ENCODE measurements at regions not wholly inside any gene's neighbourhood (a gene's known extent, or its start where the extent isn't known, plus 50 kb on each side); places are given as distances from the start of the nearest gene placed in this dataset.

- H3K4me1 Mint-ChIP-seq = no peaks in the 10 kb centered on the region
- H3K27me3 Mint-ChIP-seq = no peaks in the 10 kb centered on the region
- H4K20me1 ChIP-seq (ENCODE audit: control insufficient read depth, insufficient read depth, low read length, poor library complexity, severe bottlenecking) = no peaks in the 10 kb centered on the region
- no peak for ATAC-seq (ENCODE audit: low read depth)
- intact Hi-C loops (cut with micrococcal nuclease) = no loop called here
- no peaks in the 10 kb centered on the region for H3K79me2 ChIP-seq (ENCODE audit: control insufficient read depth, insufficient read depth, low read length)
- ChIA-PET POLR2A (no interaction called here), CTCF (no interaction called here)
- no peak for DNase-seq
- no peak overlapping the region for H3K27ac ChIP-seq (ENCODE audit: low read length in 2 of 2)
- no peak overlapping the region for H3K4me3 ChIP-seq (ENCODE audit: control extremely low read depth in 1 of 5, extremely low read depth in 1 of 5, insufficient read depth in 1 of 5, low read depth in 2 of 5, low read length in 4 of 5)
- no peak for TF ChIP-seq CTCF (IDR thresholded peaks at IDR 0.05)
- no peak for TF ChIP-seq EZH2 (IDR thresholded peaks at IDR 0.05; ENCODE audit: borderline replicate concordance, insufficient read depth, low read depth, low read length, poor library complexity, severe bottlenecking)
- no peak overlapping the region for H3K4me2 ChIP-seq (replicated peaks; ENCODE audit: low read depth, low read length, poor library complexity, severe bottlenecking)
- H3K36me3 ChIP-seq (replicated peaks in 1 of 2; ENCODE audit: control extremely low read depth in 1 of 2, control insufficient read depth in 1 of 2, extremely low read depth in 1 of 2, insufficient read depth in 2 of 2, low read length in 1 of 2) = no peaks in the 10 kb centered on the region
- H3K27me3 ChIP-seq (replicated peaks in 1 of 4; ENCODE audit: control extremely low read depth in 1 of 4, control insufficient read depth in 3 of 4, insufficient read depth in 4 of 4, low read length in 3 of 4) = no peaks in the 10 kb centered on the region
- H2AFZ ChIP-seq (ENCODE audit: insufficient read depth, low read depth, low read length, poor library complexity, severe bottlenecking) = no peak overlapping the region
- H3K9ac ChIP-seq (ENCODE audit: low read length) = no peak overlapping the region
- H3K4me3 Mint-ChIP-seq = no peak overlapping the region
- peaks cover 2% of the 10 kb centered on the region for H3K9me3 Mint-ChIP-seq (ENCODE audit: insufficient read depth)
- H3K4me1 ChIP-seq (ENCODE audit: control insufficient read depth in 2 of 2, insufficient read depth in 2 of 2, low read length in 2 of 2) = no peaks in the 10 kb centered on the region
- WGBS (ENCODE audit: insufficient coverage) = no CpG with 5 or more reads among the region's 4 CpGs
- H3K9me3 ChIP-seq (ENCODE audit: control extremely low read depth in 1 of 3, control insufficient read depth in 2 of 3, insufficient read depth in 1 of 3, low read length in 2 of 3) = no peaks in the 10 kb centered on the region
- H3K27ac Mint-ChIP-seq = no peak overlapping the region
These were observed 359.4 kb upstream of the ADAMTS5 start for GRCh38 chr21:27326301-27326700.

GRCh38 chr21:27323331-27323730, 356.4 kb upstream of the ADAMTS5 start:
- intact Hi-C loops (cut with micrococcal nuclease) = no loop called here
- Mint-ChIP-seq H3K4me1 (no peaks in the 10 kb centered on the region), H3K4me3 (no peak overlapping the region), H3K27ac (no peak overlapping the region), H3K9me3 (ENCODE audit: insufficient read depth) (no peaks in the 10 kb centered on the region), H3K27me3 (no peaks in the 10 kb centered on the region)
- no peak overlapping the region for H3K4me3 ChIP-seq (ENCODE audit: control extremely low read depth in 1 of 5, extremely low read depth in 1 of 5, insufficient read depth in 1 of 5, low read depth in 2 of 5, low read length in 4 of 5)
- H2AFZ ChIP-seq (ENCODE audit: insufficient read depth, low read depth, low read length, poor library complexity, severe bottlenecking) = no peak overlapping the region
- no CpG with 5 or more reads among the region's 2 CpGs for WGBS (ENCODE audit: insufficient coverage)
- ATAC-seq (ENCODE audit: low read depth) = no peak
- no peak for DNase-seq
- no peaks in the 10 kb centered on the region for H3K27me3 ChIP-seq (replicated peaks in 1 of 4; ENCODE audit: control extremely low read depth in 1 of 4, control insufficient read depth in 3 of 4, insufficient read depth in 4 of 4, low read length in 3 of 4)
- H3K36me3 ChIP-seq (replicated peaks in 1 of 2; ENCODE audit: control extremely low read depth in 1 of 2, control insufficient read depth in 1 of 2, extremely low read depth in 1 of 2, insufficient read depth in 2 of 2, low read length in 1 of 2) = no peaks in the 10 kb centered on the region
- no peak overlapping the region for H3K9ac ChIP-seq (ENCODE audit: low read length)
- TF ChIP-seq EZH2 (IDR thresholded peaks at IDR 0.05; ENCODE audit: borderline replicate concordance, insufficient read depth, low read depth, low read length, poor library complexity, severe bottlenecking) (no peak), CTCF (IDR thresholded peaks at IDR 0.05) (no peak)
- H3K4me2 ChIP-seq (replicated peaks; ENCODE audit: low read depth, low read length, poor library complexity, severe bottlenecking) = no peak overlapping the region
- POLR2A ChIA-PET = no interaction called here
- CTCF ChIA-PET = no interaction called here
- no peaks in the 10 kb centered on the region for H3K4me1 ChIP-seq (ENCODE audit: control insufficient read depth in 2 of 2, insufficient read depth in 2 of 2, low read length in 2 of 2)
- no peak overlapping the region for H3K27ac ChIP-seq (ENCODE audit: low read length in 2 of 2)
- no peaks in the 10 kb centered on the region for H3K9me3 ChIP-seq (ENCODE audit: control extremely low read depth in 1 of 3, control insufficient read depth in 2 of 3, insufficient read depth in 1 of 3, low read length in 2 of 3)
- H4K20me1 ChIP-seq (ENCODE audit: control insufficient read depth, insufficient read depth, low read length, poor library complexity, severe bottlenecking) = no peaks in the 10 kb centered on the region
- H3K79me2 ChIP-seq (ENCODE audit: control insufficient read depth, insufficient read depth, low read length) = no peaks in the 10 kb centered on the region
